ENCODE measurements at regions not wholly inside any gene's neighbourhood (a gene's known extent, or its start where the extent isn't known, plus 50 kb on each side); places are given as distances from the start of the nearest gene placed in this dataset.

DNA sequence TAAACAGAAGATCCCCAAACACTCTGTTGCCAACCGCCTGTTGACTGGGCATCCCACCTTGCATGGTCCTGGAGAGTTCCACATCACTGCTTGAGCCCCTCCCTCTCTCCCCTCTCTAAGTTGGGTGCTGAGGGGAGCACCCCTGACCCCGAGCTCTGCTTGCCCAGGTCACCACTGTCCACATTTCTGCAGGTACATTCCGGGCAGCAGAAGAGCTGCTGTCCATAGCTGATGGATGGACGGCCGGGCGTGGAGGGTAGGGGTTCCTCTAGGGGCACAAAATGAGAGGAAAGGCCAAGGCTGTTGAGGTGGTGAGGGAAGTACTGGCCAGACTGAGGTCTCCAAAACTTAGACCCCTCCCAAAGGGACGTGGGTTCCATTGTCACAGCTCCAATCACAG, 227.4 kb upstream of the PPP2R2D start:
- DNase-seq (no peak), ATAC-seq (no peak)

DNA sequence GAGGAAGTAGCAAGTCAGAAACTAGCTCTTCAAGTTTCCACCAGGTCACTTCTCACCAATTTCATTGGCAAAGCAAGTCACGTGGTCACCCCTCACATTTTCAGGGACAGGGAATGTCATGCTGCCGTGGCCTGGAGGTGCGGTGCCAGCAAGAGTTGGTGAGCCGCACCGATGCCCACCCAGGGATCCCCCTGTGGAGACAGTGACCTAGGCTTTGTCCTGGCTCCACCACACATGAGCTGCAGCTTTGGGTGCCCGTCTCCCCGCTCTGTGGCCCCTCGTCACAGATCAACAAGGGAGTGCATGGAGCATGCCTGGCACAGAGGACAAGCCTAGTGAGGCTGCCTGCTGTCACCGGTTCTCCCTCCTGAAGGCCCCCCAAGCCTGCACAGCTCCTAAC, 226.7 kb upstream of the PPP2R2D start:
- no peak for ATAC-seq
- no peak for DNase-seq

DNA sequence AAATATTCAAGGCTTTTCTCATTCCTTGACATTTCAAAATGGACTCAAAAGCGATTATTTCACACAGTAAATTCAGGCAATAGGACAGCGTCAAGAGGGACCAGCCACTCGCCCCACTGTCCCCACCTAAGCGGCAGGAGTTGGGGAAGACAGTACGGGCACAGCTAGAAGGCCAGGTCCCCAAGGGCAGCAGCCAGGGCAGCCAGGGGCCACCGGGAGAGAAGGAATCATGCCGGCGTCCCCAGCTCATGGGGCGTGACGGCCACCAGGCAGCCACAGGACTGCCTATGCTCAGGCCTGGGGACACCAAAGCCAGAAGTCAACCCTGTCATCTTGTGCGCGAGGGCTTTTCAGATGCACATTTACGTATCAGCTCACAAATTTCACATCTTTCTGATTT, 225.7 kb upstream of the PPP2R2D start:
- DNase-seq, result no peak
- no peak for ATAC-seq

DNA sequence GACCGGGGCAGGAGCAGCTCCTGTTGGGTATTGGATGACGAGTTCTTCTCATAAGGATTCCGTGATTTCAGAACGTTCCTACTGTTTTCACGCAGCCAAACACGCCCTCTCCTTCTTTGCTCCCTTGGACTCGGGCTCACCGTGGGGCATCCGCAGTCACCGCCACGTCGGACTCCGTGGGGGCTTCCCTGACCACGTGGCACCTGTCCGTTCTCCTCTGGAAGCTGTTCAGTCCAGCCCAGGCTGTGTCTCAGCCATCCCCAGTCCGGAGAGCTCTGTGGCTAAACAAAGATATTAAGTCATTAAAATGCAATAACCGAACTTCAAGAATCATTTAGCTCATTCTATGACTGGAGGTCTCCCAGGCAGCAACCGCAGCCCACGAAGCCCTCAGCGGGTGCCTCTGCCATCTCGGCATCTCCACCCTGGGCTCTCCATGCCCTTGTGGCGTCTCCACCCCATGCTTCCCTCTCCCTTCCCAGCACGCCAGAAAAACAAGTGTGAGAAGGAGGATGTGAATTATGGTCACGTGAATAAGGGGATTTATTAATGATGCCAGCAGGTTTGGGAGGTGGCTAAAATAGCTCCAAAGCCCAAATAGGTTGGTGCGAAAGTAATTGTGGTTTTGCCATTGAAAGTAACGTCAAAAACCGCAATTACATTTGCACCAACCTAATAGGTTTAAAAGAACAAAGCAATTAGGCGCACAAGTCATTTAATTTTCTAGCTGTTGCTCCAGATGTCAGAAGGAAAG, 224.6 kb upstream of the PPP2R2D start:
- ATAC-seq, result no peak

DNA sequence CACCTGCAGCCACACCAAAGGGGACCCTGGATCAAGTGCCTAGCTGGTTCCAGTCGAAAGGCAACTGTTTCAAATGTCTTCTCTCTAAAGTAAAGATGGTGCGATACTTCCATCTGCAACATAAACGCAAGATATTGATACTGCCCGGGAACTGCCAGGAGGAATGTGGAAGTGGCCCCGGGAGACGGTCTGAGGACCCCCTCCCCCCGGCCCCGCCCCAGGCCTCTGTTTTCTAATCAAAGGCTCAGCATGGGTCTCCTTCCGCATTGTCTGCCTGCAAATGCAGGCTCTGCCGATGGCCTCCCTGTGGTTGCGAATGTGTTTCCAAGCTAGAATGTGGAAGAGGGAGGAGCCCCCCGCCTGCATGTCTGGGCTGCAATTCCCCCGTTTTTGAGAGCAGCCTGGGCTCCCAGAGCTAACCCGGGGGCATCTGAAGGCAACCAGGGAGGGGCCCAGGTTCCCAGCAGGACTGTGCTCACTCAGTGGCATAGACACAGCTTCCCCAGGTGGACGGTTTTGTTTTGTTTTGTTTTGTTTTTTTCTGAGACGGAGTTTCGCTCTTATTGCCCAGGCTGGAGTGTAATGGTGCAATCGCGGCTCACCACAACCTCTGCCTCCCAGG, 223.9 kb upstream of the PPP2R2D start:
- DNase-seq (no peak), ATAC-seq (no peak)

More for the DNA sequence above, 224.6 kb upstream of the PPP2R2D start:
- DNase-seq, result no peak

DNA sequence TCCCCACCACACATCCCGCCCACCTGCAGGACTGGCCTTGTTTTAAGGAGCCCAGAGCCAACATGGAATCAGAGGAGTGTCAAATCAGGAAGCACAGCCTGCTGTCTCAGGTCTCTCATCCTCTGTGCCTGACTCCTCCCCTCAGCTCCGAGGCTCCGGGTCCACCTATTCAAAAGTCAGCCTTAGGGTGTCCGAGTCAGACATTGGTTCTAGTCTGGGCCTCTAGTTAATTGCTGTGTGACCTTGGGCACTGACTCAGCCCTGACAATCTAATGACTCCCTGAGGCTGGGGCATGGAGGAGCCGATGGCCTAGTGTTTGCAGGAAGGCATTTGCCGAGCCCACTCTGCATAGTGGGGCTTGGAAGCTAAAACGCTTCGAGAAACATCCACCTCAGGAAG, 223.1 kb upstream of the PPP2R2D start:
- DNase-seq, result no peak
- ATAC-seq, result no peak

DNA sequence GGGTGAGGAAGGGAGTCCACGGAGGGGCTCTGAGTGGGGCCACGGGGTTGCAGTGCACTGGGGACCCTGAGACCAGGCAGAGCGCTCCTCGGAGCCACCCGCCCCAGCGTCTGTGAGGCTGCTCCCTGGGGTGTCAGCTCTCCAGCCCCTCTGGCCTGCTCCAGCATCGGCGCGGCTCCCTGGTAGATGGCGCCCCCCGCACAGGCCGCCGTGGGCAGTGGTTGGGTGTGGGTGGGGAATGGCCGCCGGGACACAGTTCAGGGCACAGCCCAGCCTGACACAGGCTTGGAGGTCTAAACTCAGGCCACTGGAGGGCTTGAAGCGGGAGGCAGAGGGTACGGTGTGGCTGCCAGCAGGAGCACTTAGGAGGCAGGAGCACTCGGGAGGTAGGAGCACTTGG, 222.6 kb upstream of the PPP2R2D start:
- no peak for ATAC-seq
- DNase-seq, result no peak

DNA sequence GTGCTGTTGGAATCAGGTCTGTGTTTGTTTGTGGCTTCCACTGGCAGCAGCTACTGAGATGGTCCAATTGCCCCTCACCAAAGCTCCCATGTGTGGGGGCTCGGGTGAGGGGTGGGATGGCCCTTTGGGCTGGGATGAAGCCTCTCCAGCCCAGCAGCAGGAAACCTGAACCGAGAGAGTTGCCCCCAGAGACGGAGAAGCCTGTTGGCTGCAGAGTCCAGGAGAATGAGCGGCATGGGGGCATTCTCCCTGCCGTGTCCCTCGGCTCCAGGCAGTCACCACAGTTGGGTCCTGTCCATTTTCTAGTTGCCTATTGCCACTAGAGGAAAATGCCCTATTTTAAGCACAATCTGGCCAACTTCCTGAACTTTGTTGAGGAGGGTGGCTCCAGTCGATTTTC, 222.2 kb upstream of the PPP2R2D start:
- ATAC-seq, result no peak

DNA sequence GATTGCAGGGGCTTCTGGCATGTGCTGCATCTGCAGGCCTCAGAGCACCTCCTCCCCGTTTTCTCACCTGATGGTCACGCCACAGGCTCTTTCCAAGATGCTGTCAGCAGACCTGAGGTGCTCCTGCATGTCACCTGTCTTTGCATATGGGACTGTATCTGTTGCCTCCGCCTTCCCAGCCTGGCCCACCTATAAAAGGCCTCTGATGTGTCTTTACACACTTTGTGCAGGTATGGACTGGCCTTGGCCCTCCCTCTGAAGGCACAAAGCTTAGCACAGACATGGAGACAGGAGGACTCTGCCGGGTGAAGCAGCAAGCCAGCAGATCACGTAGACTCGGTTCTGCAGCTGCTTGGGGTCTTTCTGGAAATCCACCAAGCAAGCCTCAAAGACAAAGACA, 220.9 kb upstream of the PPP2R2D start:
- ATAC-seq (no peak), DNase-seq (no peak)

More for the DNA sequence above, 222.2 kb upstream of the PPP2R2D start:
- DNase-seq, result no peak

DNA sequence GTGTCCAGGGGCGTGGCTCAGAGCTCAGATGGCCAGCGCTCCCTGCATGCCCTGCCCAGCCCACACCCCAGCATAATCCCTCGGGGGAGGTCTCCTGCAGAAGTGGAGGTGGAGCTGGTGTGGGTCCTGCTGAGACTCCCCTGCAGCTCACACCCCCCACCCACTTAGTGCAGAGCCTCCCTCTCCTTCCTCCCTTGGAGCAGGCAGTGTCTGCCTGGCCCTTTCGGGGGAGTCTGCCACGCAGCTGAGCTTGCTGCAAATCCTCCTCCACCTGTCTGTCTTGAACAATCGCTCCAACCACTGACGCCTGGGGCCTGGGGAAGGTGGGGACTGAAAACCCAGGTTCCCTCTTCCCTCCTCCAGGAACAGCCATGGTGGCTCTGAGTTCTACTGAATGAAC, 219.7 kb upstream of the PPP2R2D start:
- ATAC-seq (no peak), DNase-seq (no peak)

DNA sequence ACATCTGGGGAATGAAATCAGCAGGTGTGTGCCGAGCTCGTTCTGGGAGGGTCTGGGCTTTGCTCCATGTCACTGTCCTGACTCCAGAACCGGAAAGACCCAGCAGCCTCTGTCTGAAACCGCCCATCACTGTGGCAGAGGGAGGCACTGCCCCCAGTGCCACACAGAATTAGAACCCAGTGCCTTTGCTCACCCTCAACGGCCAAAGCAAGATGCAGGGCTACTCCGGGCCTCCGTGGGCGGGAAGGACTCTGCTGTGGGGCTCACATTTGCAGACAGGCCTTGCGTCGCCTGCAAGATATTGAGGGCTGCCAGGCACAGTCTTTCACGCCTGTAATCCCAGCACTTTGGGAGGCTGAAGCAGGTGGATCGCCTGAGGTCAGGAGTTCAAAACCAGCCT, 219.2 kb upstream of the PPP2R2D start:
- DNase-seq (no peak), ATAC-seq (no peak)

DNA sequence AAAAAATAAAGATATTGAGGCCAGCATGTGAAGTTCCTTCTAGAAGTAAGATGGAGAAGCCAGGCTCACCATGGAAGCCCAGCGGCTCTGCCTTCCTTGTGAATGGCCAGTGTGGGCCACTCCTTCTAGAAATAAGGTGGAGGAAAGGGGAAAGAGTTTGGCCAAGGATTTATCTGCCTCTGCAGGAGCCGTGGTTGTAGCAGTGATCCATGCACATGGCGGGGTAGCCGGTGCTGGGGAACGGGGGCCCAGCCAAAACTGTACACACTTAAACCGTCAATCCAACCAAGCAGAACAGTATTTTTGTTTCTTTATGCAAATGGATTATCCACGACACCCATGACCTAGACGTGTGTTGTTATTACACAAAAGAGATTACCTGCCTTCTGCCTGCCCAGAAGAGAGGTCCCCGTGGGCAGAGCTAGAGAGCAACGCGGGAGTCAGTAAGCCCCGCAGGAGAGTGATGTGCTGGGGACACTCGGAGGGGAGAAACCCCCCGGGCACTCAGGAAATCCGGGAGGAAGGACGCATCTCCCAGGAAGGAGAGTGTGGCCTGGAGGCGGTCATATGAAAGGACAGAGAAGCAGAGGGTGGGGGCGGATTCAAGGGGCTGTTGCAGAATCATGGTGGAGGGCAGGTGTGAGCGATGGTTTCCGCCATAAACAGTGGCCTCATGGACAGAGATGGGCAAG, 218.4 kb upstream of the PPP2R2D start:
- DNase-seq (no peak), ATAC-seq (no peak)

DNA sequence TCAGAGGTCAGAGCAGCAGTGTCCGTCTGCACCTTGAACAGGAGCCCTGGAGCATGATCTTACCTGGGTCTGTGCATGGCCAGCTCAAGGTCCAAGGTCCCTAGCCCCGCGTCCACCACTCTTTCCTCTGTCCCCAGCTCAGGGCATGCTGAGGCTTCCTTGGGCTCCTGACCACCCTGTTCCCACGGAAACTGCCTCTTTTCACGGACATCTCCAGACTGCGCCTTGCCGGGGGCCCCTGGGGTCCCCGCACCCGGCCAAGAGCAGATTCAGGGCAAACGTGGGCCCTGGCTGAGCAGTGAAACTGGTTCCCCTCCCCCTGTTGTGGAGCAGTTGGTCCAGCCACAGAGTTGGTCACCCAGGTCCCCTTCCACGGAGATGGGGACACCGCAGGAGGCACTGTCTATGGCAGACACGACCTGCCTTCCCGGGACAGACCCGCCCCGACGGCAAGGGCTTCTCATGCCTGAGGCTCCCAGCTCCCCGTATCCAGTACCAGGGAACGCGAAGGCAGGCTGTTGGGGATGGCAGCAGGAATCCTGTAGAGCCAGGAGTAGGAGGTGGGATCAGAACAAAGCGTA, 217.4 kb upstream of the PPP2R2D start:
- ATAC-seq (no peak), DNase-seq (no peak)

DNA sequence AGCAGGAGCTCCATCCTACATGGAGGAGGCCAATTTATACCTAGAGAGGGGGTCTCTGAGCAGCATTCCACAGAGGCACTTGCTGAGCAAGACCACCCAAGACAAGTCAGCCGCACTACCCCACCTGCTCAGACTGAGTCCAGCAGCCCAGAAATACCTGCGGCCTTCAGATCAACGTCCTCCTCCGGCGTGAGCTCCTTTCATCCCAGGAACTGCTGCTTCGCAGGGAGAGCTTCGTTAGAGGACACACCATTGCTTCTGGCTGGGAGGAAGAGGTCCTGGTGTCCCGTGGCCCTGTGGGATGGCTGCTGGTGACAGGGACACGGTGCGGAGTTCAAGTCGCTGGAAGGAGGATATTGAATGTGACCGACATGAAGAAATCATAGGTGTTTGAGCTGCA, 216.9 kb upstream of the PPP2R2D start:
- ATAC-seq (no peak), DNase-seq (no peak)

DNA sequence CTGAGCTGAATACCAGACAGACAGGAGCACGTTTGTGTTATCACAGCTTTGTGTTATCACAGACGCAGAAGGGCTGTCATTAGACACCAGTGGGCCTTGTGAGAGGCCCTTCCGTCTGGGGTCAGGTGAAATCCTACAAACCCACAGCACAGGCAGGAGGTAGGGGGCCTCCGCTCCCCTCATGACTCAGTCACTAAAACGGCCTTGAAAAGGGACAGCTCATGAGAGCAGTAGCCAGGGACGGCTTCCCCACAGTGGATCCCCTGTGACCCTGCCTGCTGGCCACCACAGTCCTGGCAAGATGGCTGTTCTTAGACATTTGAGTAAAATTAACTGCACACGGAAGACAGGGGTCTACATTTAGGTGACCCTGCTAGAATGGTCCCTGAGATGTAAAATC, 215.8 kb upstream of the PPP2R2D start:
- ATAC-seq (no peak), DNase-seq (no peak)

DNA sequence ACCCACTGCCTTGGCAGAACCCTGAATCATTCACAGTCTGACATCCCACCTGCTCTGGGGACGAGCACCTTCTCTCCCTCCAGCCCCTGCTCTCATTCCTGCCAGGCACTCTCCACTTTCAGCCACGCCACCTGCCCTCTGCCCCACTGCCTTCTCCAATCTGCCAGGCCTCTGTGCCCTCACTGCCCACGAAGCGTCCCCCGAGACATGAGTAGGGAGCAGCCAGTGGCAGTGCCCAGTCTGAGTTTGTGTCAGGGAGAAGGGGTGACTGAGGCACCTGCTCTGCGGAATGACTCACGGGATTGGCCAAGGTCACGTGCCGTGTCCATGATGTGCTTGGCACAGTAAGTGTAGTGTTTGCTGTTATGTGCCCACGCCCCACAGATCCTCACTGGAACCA, 215.2 kb upstream of the PPP2R2D start:
- DNase-seq (no peak), ATAC-seq (no peak)

DNA sequence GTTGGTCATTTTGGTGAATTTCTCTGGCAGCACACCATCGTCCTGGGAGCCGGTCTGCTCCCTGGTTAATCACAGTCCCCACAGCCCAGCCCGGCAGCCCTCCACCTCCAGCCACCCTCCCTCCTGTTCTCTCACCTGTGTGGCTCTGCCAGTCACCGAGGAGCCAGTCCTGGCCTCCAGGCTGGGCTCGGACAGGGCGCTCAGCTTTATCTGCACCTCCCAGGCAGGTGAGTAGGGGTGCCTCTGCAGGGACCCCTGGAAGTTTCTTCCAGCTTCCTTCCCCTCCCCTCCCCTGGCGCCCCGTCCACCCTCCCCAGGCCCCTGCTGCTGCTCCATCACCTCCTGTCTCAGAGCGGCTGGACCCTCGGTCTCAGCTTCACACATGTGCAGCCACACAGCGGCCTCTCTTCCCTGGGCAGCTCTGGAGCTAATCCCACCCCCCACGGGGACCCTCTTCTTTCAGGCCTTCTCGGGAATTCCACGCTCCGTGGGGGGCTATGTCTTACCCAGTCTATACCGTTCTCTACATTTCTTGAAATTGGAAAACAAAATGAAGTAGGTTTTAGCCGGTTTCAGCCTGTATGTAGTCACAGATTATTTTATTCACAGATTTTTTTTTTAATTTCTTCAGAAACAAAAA, 213.9 kb upstream of the PPP2R2D start:
- DNase-seq (no peak), ATAC-seq (no peak)

DNA sequence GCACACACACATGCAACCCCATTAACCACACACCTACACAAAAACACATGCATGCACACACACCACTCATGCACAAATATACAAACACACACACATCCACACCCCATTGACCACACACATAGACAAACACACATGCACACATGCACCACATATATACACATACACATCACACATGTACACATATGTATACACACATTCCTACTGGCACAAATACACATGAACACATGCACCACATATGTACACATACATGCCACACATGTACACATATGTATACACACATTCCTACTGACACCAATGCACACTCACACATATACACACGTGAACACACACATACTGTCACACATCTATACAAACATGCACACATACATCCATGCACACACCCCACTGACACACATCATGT, 212.5 kb upstream of the PPP2R2D start:
- DNase-seq (no peak), ATAC-seq (no peak)

DNA sequence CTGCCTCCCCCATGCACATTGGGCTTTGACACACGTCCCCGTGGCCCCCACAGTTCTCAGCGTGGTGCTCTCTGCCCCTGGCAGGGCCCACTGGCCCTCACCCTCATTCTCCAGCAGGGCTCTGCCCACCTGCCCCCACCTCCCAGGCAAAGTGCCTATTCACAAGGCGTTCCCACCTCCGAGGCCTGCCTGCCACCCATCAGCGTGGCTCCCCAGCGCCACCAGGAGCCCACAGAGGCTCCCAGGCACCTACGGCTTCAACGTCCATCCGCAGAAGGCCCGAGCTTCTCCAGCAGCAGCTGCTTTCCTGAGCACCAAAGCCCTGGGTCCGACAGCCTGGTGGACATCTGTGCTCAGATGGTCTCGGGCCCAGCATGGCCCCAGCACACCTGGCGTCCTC, 211.8 kb upstream of the PPP2R2D start:
- DNase-seq (no peak), ATAC-seq (no peak)

DNA sequence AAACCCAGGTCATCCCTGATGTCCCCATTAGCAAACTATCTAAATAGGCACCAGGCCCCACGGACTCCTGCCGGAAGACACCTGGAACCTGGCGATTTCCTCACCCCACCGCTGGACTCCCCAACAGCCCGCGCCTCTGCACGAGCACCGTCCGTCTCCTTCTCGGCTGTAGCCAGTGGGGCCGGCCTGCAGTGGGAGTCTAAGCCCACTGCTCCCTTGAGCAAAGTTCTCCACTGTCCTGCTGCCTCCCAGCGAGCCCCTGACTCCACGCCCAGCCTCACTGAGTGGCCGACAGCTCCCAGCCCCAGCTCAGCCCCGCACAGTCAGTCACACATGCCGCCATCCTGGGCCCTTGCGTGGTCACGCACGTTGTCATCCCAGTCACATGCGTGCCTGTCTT, 211.3 kb upstream of the PPP2R2D start:
- DNase-seq (no peak), ATAC-seq (no peak)

DNA sequence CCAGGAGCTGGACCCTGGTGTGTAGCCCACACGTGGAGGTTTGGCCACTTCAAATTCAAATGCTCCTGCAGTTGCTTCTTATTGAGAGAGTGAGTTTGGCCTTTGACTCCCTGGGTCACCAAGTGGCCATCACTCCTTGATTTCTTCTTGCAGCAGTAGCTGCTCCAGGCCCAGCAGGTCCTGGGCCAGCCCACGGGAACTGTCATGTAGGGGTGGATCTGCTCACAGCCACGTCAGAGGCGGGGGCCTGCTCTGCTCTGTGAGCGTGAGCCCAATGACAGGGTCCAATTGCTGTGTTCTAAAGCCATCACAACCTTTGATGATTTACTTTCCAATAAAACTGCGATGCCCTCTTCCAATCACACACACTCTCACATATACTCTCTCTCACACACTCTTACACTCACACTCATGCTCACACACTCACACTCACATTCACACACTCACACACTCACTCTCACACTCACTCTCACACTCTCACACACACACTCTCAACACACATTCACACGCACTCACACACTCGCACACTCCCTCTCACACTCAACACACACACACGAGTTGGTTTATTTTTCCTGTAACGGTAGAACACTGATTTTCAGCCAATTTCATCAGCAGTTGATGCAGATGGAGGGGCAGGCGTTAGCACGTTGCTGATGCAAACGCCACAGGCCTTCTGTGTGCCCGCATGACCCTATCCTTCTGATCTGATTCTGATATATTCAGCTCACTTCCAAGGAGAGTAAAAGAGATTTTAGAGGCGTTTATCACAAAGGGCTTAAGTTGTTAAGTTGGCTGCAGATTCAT, 210.7 kb upstream of the PPP2R2D start:
- no peak for DNase-seq
- ATAC-seq, result no peak

DNA sequence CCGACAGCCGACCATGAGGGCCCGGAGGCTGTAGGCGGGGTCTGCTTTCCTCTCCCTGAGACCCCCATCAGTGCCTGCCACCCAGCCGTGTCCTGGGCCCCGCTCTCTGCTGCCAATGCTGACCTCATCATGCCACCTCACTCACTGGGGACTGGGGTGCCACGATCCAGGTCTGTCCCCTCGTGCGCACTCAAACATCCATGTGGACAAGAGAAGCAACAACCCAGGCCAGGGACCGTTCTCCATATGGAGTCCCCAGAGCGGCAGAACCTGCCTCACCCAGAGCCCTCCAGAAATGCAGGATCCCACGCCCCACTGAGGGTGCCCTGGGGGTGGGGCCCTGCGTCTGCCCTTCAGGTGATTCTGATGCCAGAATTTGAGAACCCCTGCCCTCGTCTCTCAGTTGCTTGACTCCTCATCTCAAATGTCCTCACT, 210.0 kb upstream of the PPP2R2D start:
- DNase-seq, result no peak
- ATAC-seq, result no peak
